Tibial artery (tissue), 4 donors: ENCODE measurements at regions not wholly inside any gene's neighbourhood (a gene's known extent, or its start where the extent isn't known, plus 50 kb on each side); places are given as distances from the start of the nearest gene placed in this dataset.

Experiments used
- DNase-seq, 2 donors: peaks; one replicate each; pipeline ENCODE4 v3.0.0-alpha.2; 2019
- H3K27ac ChIP-seq, 2 donors: fragments of 200-600 bp; sonication (generic) in 1 of 2; 1 replicate in 1 of 2; 2 replicates in 1 of 2; pipeline ENCODE4 v1.5.1; 2018 to 2019; ENCODE audit warnings: mild to moderate bottlenecking in 1 of 2
- H3K27me3 ChIP-seq, 2 donors: fragments of 200-600 bp; sonication (generic) in 1 of 2; one replicate each; pipeline versions ENCODE4 v1.5.1 to v1.6.0; 2016 to 2019
- H3K36me3 ChIP-seq, 3 donors: fragments of 200-600 bp; sonication (generic) in 2 of 3; one replicate each; pipeline ENCODE4 v1.5.1; 2016 to 2019; ENCODE audit warnings: mild to moderate bottlenecking in 2 of 3
- H3K4me1 ChIP-seq, 4 donors: fragments of 200-600 bp; sonication (generic) in 2 of 4; 1 replicate in 3 of 4; 2 replicates in 1 of 4; pipeline ENCODE4 v1.5.1; 2016 to 2019
- H3K4me3 ChIP-seq, 2 donors: fragments of 200-600 bp; sonication (generic) in 1 of 2; 1 replicate in 1 of 2; 2 replicates in 1 of 2; pipeline ENCODE4 v1.5.1; 2018 to 2019; ENCODE audit warnings: mild to moderate bottlenecking in 2 of 2
- H3K9me3 ChIP-seq, 3 donors: fragments of 200-600 bp; sonication (generic) in 1 of 3; one replicate each; pipeline ENCODE4 v1.5.1; 2016 to 2019
- CTCF ChIP-seq, 2 experiments: fragments of 200-600 bp in 1 of 2; fragments of 450-650 bp in 1 of 2; IDR thresholded peaks; one replicate each; pipeline ENCODE4 v1.5.1; 2017 to 2019; ENCODE audit warnings: antibody characterized with exemption in 2 of 2, mild to moderate bottlenecking in 1 of 2, moderate library complexity in 1 of 2
- intact Hi-C: fragments of 100-400 bp; cut with DNase I; formaldehyde crosslinking; loops from one replicate; pipeline ENCODE4 v1.15.0; 2023; ENCODE audit warnings: low total_unique reads

GRCh38 chr13:40060296-40061007 lies 405.0 kb downstream of the COG6 start:
- Histone ChIP-seq H3K27me3 (no peaks in the 10 kb centered on the region), H3K36me3 (no peaks in the 10 kb centered on the region), H3K4me3 (no peak overlapping the region), H3K9me3 (no peaks in the 10 kb centered on the region), H3K27ac (no peak overlapping the region), H3K4me1 (peaks cover 0 to 22% (median 16%) of the 10 kb centered on the region in 4 donors)
- intact Hi-C loops = no loop called here
- no peak for DNase-seq
- no peak for TF ChIP-seq CTCF (IDR thresholded peaks at IDR 0.05)

- no peak for TF ChIP-seq CTCF (IDR thresholded peaks at IDR 0.05)
- Histone ChIP-seq H3K27ac (no peak overlapping the region), H3K36me3 (no peaks in the 10 kb centered on the region), H3K9me3 (no peaks in the 10 kb centered on the region), H3K27me3 (no peaks in the 10 kb centered on the region), H3K4me3 (no peak overlapping the region), H3K4me1 (peaks cover 0 to 22% (median 16%) of the 10 kb centered on the region in 4 donors)
- DNase-seq = no peak
- intact Hi-C loops = no loop called here
Observed at GRCh38 chr13:40061466-40062450, 406.3 kb downstream of the COG6 start.

GRCh38 chr13:40063278-40063698 lies 407.8 kb downstream of the COG6 start:
- DNase-seq = no peak
- H3K4me3 ChIP-seq = no peak overlapping the region
- TF ChIP-seq CTCF (IDR thresholded peaks at IDR 0.05) = no peak
- peaks cover 0 to 22% (median 16%) of the 10 kb centered on the region in 4 donors for H3K4me1 ChIP-seq
- no peaks in the 10 kb centered on the region for H3K27me3 ChIP-seq
- no peak overlapping the region for H3K27ac ChIP-seq
- no peaks in the 10 kb centered on the region for H3K9me3 ChIP-seq
- H3K36me3 ChIP-seq = no peaks in the 10 kb centered on the region
- intact Hi-C loops = no loop called here

GRCh38 chr13:40063703-40064102 lies 408.2 kb downstream of the COG6 start:
- no peaks in the 10 kb centered on the region for H3K36me3 ChIP-seq
- H3K27me3 ChIP-seq = no peaks in the 10 kb centered on the region
- no peak for TF ChIP-seq CTCF (IDR thresholded peaks at IDR 0.05)
- no peaks in the 10 kb centered on the region for H3K9me3 ChIP-seq
- H3K4me1 ChIP-seq = peaks cover 0 to 22% (median 16%) of the 10 kb centered on the region in 4 donors
- DNase-seq = no peak
- peak overlapping the region in 1 of 2 donors; percentile 31 for H3K27ac ChIP-seq
- intact Hi-C loops = no loop called here
- H3K4me3 ChIP-seq = no peak overlapping the region

GRCh38 chr13:40064154-40065097 lies 409.0 kb downstream of the COG6 start:
- Histone ChIP-seq H3K36me3 (no peaks in the 10 kb centered on the region), H3K27ac (peak overlapping the region in 1 of 2 donors; percentile 31), H3K4me1 (peaks cover 0 to 24% (median 16%) of the 10 kb centered on the region in 4 donors), H3K27me3 (no peaks in the 10 kb centered on the region), H3K4me3 (no peak overlapping the region), H3K9me3 (no peaks in the 10 kb centered on the region)
- no peak for TF ChIP-seq CTCF (IDR thresholded peaks at IDR 0.05)
- peak in 1 of 2 donors; percentile 54 for DNase-seq
- intact Hi-C loops = no loop called here
